ENCODE measurements at regions not wholly inside any gene's neighbourhood (a gene's known extent, or its start where the extent isn't known, plus 50 kb on each side); places are given as distances from the start of the nearest gene placed in this dataset.

DNA sequence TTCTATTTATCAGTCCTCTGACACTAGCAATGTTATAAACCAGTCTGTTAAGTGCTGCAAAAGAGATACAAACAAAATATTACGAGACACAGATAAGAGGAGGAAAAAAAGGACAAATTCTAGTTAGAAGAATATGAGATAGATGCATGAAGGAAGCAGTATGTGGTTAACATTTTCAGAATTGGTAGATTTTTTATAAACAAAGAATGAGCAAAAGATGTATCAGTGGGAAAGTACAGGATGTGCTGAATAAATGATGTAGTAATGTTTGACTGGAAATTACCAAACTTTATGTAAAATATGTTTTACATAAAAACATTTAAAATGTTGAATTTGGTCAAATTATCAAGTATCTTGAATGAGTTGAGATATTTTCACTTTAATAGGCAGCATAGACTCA, 574.2 kb downstream of the NUF2 start:
- TF ChIP-seq POLR2AphosphoS5 (IDR thresholded peaks at IDR 0.05; ENCODE audit: low read depth, low read length) (no peak), TAF1 (IDR thresholded peaks at IDR 0.05; ENCODE audit: borderline replicate concordance, low read depth, low read length) (no peak)

Measured in GM12892 (cell line).